GM19328 (cell line): ENCODE measurements at regions not wholly inside any gene's neighbourhood (a gene's known extent, or its start where the extent isn't known, plus 50 kb on each side); places are given as distances from the start of the nearest gene placed in this dataset.

Experiments
- ATAC-seq: cut with Tn5 transposase; IDR thresholded peaks from one replicate; pipeline ENCODE4 v1.9.1; 2021; ENCODE audit warnings: mild to moderate bottlenecking, moderate library complexity; ENCODE audit not compliant: unreplicated experiment

DNA sequence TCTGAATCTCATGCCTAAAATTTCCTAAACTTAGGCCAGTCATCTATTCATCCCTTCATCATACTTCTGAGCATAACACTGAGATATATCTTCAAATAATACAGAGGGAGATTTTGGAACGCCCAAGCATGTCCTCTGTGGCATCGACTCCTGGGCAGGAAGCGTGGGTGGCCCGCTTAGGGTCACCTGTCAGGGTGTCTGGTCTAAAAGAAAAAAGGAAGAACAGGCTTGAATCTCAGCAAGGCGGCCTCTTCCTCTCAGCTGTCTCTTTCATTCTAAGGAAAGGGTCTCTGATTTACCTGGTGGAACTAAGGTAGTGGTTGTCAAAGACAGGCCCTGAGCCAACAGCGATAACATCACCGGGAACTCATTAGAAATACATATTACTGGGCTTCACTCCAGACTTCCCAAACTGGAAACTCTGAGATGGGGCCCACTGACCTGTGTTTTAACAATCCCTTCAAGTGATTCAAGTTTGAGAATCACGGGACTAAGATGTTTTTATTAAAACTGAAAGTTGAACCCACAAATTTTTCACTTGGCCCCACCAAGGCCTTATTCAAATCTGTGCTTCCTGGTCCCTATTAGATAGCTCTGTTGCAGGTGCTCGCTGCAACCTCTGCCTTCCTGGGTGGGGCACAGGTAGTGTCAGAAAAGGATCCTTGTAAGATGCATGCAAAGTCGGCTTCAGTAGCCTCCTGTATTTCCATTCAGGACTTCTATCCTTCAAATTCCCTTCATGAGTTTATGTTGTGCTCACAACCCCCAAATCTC lies 162.3 kb upstream of the CCDC68 start:
- peak; percentile 55 for ATAC-seq

DNA sequence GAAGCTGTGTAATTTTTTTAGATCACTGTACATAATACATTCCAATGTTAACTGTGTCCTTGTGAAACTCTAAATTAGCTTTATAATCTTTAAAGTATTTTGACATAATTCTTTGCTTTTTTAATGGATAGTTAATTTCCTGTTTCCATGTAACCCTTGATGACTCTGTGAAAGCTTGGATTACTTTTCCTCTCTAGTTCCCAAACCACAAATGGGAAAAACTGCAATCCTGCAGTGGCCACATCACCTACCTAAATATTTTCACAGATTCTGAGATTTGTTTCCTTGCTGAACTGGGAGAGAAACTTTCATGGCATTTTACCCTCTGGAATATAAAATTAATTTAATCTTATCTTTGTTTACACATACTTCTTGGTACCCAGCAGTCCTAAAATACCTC lies 161.6 kb upstream of the CCDC68 start:
- ATAC-seq, result no peak

DNA sequence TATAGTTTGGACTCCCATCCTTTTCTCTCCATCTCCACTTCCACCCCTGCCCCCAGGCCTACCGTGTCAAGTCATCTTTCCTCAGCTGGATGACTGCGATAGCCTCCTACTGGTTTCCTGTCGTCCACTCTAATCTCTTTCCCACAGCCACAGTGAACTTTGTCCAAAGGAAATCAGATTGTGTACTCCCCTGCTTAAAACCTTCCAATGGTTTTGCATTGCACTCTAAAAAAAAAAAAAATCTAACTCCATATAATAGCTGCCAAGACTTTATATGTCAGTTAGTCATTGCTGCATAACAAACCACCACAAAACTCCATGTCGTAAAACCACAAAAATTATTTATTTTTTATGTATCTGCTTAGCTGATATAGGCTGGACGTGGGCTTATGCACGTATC lies 160.2 kb upstream of the CCDC68 start:
- ATAC-seq, result no peak

DNA sequence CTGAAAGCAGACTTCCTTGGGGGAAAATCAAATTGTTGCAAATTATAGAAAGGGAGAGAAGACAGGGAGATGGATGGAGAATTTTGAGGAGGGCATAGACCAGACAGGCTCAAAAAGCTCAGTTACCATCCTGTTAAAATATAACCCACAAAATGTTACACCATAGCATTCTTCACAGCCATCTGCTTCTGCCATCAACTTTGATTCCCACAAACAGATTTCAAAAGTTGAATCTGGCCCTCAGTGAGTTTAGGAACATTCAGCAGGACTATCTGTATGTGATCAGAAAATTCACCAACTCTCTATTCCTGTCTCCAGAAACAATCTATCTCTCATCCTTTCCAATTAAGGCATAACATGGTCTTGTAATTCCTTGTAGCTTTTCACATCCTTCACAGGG lies 159.8 kb upstream of the CCDC68 start:
- no peak for ATAC-seq

DNA sequence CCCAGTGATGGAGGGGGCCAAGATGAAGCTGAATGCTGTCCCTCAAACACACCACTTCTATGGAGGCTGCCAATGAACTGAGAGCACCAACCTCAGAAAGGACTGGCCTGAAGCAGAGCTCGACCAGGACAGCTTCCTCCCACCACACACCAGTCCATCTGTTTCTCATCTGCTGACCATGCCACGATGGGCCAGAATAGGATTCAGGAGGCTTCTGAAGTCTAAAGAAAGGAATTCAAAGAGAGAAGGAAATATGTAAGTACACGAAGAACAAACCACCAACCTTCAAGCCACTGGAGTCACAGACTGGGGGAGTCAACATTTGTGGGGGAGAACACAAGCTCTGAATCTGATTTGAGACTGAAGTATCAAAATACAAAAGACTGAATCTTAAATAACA lies 157.6 kb upstream of the CCDC68 start:
- no peak for ATAC-seq

DNA sequence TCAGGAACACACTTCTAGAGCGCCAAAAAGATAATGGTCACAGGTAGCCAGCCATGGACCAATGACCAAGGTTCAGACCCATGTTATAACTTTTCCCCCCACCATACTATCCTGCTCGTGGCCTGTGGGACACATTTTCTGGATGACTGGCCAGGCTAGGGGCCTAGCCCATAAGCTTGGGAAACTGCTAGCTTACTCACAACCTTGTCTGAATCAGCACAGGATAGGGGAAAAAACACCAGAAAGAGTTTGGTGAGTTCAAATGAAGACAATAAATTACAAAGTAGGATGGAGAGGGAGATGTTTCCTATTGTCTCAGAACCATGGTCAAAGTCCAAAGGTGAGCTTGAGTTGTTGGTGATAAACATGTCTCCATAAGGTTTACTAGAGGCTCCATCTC lies 156.3 kb upstream of the CCDC68 start:
- ATAC-seq, result no peak

DNA sequence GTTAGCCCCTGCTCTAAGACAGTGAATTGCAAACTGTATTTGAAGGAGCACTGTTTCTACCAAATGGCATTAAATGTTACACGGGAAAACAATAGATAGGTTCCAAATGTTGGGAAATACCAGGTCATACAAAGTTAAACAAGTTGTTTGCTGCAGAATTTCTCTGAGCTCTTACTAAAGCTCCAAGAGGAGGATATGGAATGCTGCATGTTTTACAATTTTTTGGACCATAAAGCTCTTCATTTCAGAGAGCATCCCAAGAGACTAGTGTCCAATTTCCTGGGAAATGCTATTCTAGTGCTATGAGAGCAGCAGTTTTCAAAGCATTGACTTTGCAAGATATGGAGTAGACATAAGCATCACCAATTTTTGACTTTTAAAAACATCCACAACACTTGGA lies 155.6 kb upstream of the CCDC68 start:
- no peak for ATAC-seq

DNA sequence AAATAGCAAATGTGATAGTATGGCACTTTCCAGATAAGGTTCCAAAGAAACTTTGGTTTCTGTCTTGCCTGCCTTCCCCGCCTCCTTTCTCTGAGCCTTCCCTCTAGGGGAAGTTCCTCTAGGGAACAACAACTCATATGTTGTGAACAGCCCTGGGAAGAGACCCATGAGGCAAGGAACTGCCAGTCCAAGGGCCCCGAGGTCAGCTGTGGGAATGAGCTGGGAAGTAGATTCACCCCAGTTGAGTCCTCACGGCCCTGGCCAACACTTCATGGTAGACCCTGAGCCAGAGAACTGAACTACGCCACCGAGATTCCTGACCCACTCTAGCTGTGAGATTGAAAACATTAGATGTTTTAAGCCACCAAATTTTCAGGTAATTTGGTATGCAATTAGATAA lies 154.5 kb upstream of the CCDC68 start:
- ATAC-seq, result no peak

DNA sequence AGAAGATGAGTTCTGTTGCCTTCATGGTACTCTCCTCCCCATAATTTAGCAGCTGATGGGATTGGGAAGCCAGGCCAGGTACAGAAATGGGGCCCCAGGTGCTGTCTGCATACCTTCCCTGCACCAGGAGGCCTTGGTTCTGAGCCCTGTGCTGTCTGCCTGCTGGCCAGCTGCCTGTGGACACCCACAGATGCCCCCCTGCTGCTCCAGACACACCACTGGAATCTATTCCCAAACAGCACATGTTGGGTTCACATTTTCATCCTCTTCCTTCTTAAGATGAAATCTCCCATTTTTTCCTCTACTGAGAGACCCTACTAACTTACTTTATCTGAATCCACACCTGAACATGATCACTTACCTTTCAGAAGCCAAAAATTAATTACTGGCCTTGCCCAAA lies 152.0 kb upstream of the CCDC68 start:
- ATAC-seq, result no peak

DNA sequence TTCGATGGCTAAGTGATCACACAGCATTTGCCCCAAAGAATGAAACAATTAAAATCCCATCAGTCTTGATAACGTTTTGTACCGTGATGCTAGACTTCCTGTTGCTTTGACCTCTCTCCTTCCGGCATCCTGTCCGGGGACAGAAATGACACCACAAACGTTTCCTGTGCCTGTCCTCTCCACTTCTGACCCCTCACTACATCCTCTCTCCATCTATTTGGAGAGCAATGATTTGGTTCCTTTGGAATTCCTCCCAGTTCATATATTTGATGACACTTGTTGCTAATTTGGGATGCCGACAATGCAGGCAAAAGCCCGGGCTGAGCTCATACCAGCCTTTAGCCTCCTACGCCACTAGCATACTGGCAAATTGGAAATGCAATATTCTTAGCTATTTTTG lies 151.2 kb upstream of the CCDC68 start:
- no peak for ATAC-seq

DNA sequence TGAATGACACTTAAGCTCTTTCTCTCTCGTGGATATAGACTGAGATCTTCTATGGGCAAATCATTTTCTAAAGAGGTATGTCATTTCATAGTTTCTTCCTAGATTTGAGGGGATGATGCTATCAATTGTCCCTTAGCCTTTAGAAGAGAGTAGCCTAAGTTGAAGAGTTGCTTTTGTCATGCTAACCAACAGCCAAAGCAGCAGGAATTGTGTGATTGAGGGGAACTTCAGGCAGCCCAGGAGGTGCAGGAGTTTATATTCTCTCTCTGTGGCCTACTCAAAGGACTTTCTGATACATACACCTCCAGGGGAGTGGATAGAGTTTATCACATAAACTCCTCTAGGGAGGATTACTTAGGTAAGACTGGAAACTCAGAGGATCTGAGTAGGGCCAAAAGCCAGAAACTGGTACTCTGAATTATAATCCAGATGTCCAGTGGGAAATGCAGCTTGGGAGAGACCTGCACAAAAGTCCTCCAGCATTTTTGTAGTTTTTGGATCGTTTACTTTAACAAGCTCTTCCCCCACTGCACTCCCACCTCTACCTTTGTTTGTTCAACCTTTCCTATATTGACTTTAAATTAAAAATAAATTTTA lies 150.7 kb upstream of the CCDC68 start:
- no peak for ATAC-seq

DNA sequence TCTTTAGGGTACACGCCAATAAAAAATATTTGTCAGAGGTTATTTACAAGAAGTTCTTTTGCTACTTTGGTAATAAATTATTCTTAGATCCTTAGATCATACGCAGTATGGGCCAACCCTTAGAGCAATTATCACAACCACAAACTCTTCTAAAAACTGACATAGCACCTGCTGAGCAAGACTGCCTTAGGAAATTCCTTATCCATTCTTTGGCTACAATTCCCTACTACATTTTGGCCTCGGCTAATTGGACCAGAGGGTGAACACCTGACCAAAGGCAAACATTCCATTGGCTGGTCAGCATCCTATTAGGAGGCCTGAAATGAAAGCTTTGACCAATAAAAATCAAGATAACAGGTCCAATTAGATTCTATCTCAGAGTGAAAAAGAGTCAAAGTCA lies 147.6 kb upstream of the CCDC68 start:
- ATAC-seq, result no peak

DNA sequence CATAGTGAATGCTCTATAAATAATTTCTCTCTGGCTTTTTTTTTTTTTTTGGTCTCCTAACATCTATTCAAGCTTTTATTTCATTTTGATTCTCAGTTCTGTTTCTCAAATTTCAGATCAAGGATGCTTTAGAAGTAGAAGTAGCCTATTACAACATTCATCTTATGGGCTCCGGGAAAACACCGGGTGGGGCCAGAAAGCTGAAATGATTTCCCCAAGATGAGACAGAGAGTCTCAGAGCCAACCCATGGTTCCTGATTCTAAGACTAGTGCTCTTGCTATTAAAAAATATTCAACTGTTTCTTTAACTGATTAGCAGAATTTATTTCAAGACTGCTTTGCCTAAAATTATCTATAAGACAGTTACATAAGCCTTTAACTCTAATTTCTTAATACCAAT lies 147.2 kb upstream of the CCDC68 start:
- no peak for ATAC-seq

DNA sequence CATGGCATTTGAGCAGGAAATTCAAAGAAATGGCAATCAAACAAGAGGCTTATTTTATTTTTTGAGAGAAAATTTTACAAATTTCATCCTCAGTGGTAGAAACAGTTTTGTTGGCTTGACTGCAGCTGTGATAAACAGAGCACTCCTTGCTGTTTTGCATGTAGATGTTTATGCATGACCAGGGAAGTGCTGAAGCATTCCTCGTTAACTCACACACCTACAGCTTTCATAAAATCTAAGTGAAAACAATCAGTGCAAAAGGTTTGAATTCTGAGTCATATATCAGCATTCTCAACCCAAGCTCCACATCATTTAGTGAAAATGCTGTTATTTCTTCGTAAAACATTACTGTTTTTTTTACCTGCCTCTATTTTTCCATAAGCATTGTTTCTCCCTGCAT lies 146.6 kb upstream of the CCDC68 start:
- ATAC-seq, result no peak

DNA sequence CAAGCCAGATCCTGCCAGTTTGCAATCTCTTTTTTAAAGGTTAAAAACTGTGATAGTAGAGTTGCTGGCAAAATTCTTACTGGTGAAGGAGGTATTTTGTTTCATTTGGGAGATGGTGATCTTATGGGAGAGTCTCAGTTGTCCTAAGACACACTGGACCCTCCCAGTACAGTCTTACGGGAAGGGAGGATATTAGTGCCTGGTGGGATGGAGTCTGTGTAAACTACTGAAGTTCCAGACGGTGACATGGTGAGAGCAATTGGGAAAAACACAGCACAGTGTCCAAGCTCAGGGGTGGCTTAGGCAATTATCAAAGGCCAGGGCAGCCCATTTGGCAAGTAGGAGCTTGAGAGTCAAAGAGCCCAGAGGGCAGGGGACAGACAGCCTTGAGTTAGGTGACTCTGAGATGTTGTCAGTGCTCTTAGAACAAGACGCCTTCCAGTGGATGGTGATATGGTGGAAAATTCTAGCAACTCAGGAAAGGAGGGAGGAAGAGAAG lies 143.7 kb upstream of the CCDC68 start:
- ATAC-seq, result no peak

DNA sequence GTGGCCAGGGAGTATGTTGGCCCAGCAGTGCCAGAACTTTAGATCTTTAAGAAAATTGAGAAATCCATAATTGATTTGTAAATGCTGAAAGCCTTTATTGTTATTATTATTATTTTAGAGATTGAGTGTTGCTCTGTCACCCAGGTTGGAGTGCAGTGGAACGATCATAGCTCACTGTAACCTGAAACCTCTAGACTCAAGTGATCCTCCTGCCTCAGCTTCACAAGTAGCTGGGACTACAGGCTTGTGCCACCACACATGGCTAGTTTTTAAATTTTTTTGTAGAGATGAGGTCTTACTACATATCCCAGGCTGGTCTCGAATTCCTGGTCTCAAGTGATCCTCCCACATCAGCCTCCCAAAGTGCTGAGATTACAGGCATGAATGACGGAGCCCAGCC lies 143.2 kb upstream of the CCDC68 start:
- ATAC-seq, result no peak

DNA sequence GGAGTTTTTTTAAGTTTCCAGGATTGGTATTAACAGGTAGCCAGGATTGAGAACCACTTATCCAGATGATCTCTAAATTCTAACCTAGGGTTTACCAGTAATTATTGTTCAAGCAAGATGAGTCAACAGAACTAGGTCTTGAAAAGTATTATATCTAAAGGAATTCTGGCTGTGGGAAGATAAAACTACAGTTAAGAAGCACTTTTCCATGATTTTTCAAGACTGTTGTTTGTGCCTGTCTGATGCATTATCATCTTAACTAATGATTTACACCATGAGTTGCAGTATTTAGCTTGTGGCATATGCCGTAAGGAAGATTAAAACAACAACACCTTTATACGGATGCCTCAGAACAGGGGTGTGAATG lies 142.2 kb upstream of the CCDC68 start:
- no peak for ATAC-seq

DNA sequence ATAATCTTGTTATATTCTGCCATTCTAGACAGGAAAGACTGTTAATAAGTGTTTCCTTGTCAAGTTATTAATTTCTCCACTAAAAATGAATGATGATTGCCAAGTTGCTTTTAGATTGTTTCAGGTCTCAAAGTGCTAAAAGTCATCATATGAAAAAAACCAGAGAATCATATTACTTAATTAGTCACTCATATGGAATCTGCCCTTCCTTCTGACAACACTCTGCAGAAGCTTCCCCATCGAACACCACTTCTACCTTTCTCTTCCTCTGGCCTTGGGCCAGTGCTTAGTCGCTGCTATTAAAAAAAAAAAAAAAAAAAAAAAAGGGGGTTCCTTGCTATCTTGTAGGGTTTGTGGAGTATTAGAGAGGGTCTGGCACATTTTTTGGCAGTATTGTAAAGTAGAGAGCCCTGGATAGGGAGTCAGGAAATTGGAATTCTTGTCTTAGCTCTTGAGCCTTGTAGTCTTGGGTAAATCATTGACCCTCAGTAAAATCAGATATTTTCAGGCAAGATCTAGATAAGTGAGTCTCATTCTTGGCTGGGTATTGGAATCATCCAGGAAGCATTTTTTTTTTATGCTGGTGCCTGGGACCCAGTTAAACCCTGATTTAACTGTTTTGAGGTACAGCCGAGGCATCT lies 141.7 kb upstream of the CCDC68 start:
- ATAC-seq, result no peak

DNA sequence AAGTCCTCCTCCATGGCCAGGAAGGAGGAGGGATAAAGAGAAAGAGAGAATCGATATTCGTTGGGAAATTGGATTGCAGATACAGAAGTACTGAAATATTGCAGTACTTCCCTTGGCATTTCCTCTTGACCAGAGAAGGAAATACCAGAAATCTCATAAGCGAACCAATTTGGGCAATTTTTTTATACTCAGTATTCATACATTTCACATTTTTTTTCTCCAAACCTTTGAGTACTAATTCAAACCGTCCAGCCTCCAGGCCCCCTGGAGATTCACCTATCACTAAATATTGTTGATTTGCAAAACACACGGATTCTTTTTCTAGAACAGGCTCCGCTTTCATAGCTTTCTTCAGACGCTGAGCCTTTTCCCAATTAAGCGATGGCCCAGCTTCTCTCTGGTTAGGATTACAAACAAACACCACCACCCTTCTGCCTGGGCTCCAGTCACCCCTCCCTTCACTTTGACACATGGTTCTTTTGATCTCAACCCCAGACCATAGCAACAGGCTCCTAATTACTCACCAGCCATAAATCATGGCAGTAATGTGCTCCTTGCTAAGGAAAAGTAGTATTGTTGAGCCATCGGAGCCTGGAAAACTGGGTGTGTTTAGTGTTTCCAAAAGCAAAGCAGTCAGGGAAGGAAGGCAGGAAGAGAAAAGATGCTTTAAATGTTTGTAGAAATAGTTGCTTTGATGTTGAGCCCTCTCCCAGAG lies 138.4 kb upstream of the CCDC68 start:
- no peak for ATAC-seq

DNA sequence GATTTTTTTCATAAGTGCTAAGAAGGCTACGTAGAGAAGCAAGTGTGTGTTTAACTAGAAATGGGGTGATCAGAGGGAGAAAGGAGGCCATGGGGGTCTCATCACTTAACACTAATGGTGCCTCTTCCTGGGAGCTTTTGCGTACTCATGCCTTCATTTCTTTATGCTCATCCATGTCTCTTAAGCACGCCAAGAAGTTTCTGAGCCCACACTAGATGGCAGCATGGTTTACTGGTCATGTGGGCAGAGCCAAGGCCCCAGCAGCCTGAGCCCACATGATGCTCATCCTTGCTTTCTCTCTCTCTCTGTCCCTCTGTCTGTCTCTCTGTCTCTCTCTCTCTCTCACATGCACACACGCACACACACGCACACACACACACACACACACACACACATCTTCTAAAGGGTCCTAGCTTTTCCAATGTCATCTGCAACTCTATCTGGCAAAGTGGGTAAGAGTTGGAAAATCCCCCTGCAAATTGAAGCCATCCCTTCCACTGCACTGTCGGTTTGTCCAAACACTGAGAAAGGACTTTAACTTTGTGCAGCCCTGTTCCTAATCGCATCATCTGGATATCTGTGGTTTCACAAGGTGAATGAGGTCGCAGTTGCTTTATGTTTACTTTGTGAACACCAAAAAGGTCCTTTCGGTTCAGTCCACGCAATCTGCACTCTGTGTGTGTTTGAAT lies 137.1 kb upstream of the CCDC68 start:
- ATAC-seq, result no peak

DNA sequence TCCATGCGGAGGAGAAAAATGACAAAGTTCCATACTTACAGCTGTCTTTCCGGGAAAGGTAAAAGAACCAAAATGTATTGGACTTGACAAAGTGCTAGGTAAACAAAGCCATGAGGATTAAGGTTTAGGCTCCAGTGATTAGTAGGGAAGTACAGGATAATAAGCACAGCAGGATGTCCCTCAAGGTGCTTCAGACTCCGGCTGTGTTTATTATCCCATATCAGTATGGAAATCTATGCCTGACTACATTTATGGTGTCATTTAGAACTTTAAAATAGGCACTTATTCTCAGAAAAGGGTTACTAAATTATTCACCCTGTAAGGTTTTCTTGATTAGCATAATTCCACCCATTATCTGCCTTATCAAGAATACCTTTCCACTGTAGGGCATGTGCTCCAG lies 136.3 kb upstream of the CCDC68 start:
- ATAC-seq, result no peak
